ENCODE measurements at regions not wholly inside any gene's neighbourhood (a gene's known extent, or its start where the extent isn't known, plus 50 kb on each side); places are given as distances from the start of the nearest gene placed in this dataset.

DNA sequence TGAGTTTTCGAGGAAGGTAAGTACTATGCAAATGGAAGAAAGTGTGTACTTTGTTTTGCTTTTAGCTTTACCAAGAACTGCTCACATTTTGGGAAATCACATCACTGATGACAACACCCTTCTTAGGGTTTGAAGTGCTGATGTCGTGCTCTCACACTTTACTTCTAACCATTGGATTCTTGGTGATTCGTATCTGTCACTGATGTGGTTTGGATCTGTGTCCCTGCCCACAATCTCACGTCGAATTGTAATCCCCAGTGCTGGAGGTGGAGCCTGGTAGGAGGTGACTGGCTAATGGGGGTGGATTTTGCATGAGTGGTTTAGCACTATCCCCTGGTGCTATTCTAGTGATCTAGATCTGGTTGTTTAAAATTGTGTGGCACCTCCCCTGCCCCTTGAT, 75.4 kb upstream of the RGMA start:
- no peaks in the 10 kb centered on the region for H3K9me2 ChIP-seq (replicated peaks; ENCODE audit: insufficient read depth)
- H3K4me1 ChIP-seq (ENCODE audit: insufficient read depth) = no peaks in the 10 kb centered on the region
- H3K27ac ChIP-seq = no peak overlapping the region
- no peaks in the 10 kb centered on the region for H3K9me3 ChIP-seq (ENCODE audit: low read depth)
- no peak overlapping the region for H3K4me2 ChIP-seq
- DNase-seq (ENCODE audit: low spot score) = no peak
- H3K36me3 ChIP-seq (replicated peaks; ENCODE audit: insufficient read depth, low read depth) = no peaks in the 10 kb centered on the region
- H4K20me1 ChIP-seq (ENCODE audit: insufficient read depth, poor library complexity, severe bottlenecking) = no peaks in the 10 kb centered on the region
- no peak overlapping the region for H2AFZ ChIP-seq
- TF ChIP-seq, protein P1, sequence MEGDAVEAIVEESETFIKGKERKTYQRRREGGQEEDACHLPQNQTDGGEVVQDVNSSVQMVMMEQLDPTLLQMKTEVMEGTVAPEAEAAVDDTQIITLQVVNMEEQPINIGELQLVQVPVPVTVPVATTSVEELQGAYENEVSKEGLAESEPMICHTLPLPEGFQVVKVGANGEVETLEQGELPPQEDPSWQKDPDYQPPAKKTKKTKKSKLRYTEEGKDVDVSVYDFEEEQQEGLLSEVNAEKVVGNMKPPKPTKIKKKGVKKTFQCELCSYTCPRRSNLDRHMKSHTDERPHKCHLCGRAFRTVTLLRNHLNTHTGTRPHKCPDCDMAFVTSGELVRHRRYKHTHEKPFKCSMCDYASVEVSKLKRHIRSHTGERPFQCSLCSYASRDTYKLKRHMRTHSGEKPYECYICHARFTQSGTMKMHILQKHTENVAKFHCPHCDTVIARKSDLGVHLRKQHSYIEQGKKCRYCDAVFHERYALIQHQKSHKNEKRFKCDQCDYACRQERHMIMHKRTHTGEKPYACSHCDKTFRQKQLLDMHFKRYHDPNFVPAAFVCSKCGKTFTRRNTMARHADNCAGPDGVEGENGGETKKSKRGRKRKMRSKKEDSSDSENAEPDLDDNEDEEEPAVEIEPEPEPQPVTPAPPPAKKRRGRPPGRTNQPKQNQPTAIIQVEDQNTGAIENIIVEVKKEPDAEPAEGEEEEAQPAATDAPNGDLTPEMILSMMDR (IDR thresholded peaks at IDR 0.05; ENCODE audit: poor library complexity) = no peak
- TF ChIP-seq EZH2 (IDR thresholded peaks at IDR 0.05; ENCODE audit: borderline replicate concordance) (no peak), EZH2phosphoT487 (IDR thresholded peaks at IDR 0.05; ENCODE audit: low read depth, severe bottlenecking, unreplicated experiment) (no peak)
- 63% methylated on average over 5 of the region's 5 CpGs for WGBS (ENCODE audit: low lambda C conversion rate, missing lambda C conversion rate)
- no peak overlapping the region for H3K4me3 ChIP-seq
- H3K27me3 ChIP-seq = peaks cover 3% of the 10 kb centered on the region
- H3K79me2 ChIP-seq = no peaks in the 10 kb centered on the region

DNA sequence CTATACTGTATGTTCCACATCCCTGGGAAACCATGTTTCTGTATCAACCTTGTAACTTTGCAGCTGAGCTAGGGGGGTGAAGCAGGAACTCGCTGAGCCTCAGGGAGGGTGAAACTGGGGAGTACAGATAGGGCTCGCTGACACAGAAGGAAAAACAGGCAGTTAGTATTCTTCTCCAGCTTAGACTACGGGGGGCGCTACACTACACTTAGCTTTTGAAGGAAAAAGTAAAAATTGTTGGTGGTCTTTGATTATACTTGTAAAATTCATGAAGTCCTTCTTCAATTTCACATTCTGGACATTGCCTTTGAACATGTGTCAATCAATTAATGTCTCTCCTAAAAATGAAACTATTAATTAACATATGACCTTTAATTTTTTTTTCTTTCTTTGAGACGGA, 73.5 kb upstream of the RGMA start:
- whole genome bisulfite sequencing (ENCODE audit: low lambda C conversion rate, missing lambda C conversion rate) = 87% methylated on average over 5 of the region's 5 CpGs
- H3K27me3 ChIP-seq = peaks cover 3% of the 10 kb centered on the region
- H3K79me2 ChIP-seq = no peaks in the 10 kb centered on the region
- no peak for DNase-seq (ENCODE audit: low spot score)
- no peaks in the 10 kb centered on the region for H3K36me3 ChIP-seq (replicated peaks; ENCODE audit: insufficient read depth, low read depth)
- H3K9me3 ChIP-seq (ENCODE audit: low read depth) = no peaks in the 10 kb centered on the region
- H3K4me2 ChIP-seq = no peak overlapping the region
- no peaks in the 10 kb centered on the region for H3K4me1 ChIP-seq (ENCODE audit: insufficient read depth)
- TF ChIP-seq EZH2phosphoT487 (IDR thresholded peaks at IDR 0.05; ENCODE audit: low read depth, severe bottlenecking, unreplicated experiment) (no peak), EZH2 (IDR thresholded peaks at IDR 0.05; ENCODE audit: borderline replicate concordance) (no peak)
- TF ChIP-seq, protein P1 (IDR thresholded peaks at IDR 0.05; ENCODE audit: poor library complexity) = no peak
- H3K4me3 ChIP-seq = no peak overlapping the region
- no peaks in the 10 kb centered on the region for H3K9me2 ChIP-seq (replicated peaks; ENCODE audit: insufficient read depth)
- no peak overlapping the region for H2AFZ ChIP-seq
- no peaks in the 10 kb centered on the region for H4K20me1 ChIP-seq (ENCODE audit: insufficient read depth, poor library complexity, severe bottlenecking)
- no peak overlapping the region for H3K27ac ChIP-seq

DNA sequence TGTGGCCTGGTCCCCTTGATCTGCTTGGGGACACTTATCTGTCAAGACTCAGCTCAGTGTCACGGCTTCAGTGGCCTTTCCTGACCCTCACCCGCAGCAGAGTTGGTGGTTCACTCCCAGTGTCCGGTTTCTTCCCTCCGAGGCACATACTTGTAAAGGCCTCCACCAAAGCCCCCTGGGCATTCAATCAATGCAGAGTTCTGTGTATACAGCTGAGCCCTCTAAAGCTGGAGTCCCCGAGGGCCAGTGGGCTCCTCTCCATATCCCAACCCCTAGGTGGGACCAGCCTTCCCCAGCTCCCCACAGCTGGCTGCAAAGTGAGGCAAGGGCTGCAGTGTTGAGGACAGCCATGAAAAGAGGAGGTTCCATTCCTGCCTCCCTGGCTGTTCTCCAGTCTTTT, 70.9 kb upstream of the RGMA start:
- H3K27me3 ChIP-seq = peaks cover 3% of the 10 kb centered on the region
- H3K9me3 ChIP-seq (ENCODE audit: low read depth) = no peaks in the 10 kb centered on the region
- no peak overlapping the region for H2AFZ ChIP-seq
- no peak for DNase-seq (ENCODE audit: low spot score)
- no peaks in the 10 kb centered on the region for H3K4me1 ChIP-seq (ENCODE audit: insufficient read depth)
- TF ChIP-seq, protein P1 (IDR thresholded peaks at IDR 0.05; ENCODE audit: poor library complexity) = no peak
- TF ChIP-seq EZH2phosphoT487 (IDR thresholded peaks at IDR 0.05; ENCODE audit: low read depth, severe bottlenecking, unreplicated experiment) (no peak), EZH2 (IDR thresholded peaks at IDR 0.05; ENCODE audit: borderline replicate concordance) (no peak)
- no peak overlapping the region for H3K4me3 ChIP-seq
- H3K9me2 ChIP-seq (replicated peaks; ENCODE audit: insufficient read depth) = no peaks in the 10 kb centered on the region
- H3K79me2 ChIP-seq = no peaks in the 10 kb centered on the region
- no peaks in the 10 kb centered on the region for H4K20me1 ChIP-seq (ENCODE audit: insufficient read depth, poor library complexity, severe bottlenecking)
- no peak overlapping the region for H3K4me2 ChIP-seq
- no peak overlapping the region for H3K27ac ChIP-seq
- WGBS (ENCODE audit: low lambda C conversion rate, missing lambda C conversion rate) = 80% methylated on average over 5 of the region's 5 CpGs
- H3K36me3 ChIP-seq (replicated peaks; ENCODE audit: insufficient read depth, low read depth) = no peaks in the 10 kb centered on the region

All from hepatocyte (in vitro differentiated cells).